HG02870 (cell line): ENCODE measurements at regions not wholly inside any gene's neighbourhood (a gene's known extent, or its start where the extent isn't known, plus 50 kb on each side); places are given as distances from the start of the nearest gene placed in this dataset.

Experiments used
- ATAC-seq: cut with Tn5 transposase; IDR thresholded peaks from one replicate; pipeline ENCODE4 v1.9.1; 2021; ENCODE audit warnings: mild to moderate bottlenecking, moderate library complexity; ENCODE audit not compliant: unreplicated experiment

GRCh38 chr12:102602521-102602920 is 122.2 kb upstream of the IGF1 start:
- ATAC-seq = no peak

DNA sequence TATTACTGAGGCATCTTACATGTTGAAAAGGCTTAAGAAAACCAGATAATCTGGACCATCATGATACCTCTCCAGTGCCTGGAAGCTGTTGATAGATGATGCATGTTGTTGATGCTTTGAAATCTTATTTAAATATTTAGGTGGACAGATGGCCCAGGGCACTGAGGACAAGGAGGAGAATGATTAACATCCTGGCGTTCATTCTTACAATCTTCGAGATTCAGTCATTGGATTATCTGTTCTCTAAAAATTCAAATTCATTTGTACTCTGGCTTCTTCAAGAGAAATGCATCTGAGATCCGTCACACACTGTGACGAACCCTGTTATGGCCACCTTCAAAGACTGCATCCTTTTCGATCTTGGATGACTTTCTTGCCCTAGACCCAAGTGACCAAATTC is 121.3 kb upstream of the IGF1 start:
- no peak for ATAC-seq

GRCh38 chr12:102596687-102597086 is 116.3 kb upstream of the IGF1 start:
- no peak for ATAC-seq

DNA sequence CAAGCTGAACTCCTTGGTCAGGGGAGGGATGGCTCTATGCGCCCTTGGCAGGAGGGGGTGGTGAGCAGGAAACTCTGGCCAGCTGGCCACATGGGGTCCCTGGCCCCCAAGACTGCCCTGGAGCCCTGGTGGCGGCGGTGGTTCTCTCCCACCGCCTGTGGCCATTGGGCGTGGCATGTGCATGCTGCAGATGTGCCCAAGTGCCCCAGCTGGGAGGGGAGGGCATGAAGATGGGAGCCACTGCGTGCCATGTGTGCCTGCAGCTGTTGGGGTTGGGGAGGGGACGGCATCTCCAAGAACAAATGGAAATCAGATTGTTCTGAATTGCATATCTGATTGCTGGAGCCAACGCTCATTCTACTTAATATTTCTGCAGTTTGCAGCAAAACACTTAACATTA is 115.7 kb upstream of the IGF1 start:
- ATAC-seq = no peak

- ATAC-seq = no peak
Observed at GRCh38 chr12:102595315-102595714, 115.0 kb upstream of the IGF1 start.

- no peak for ATAC-seq
Observed at GRCh38 chr12:102593134-102593533, 112.8 kb upstream of the IGF1 start.

- no peak for ATAC-seq
Observed at GRCh38 chr12:102592134-102592533, 111.8 kb upstream of the IGF1 start.

DNA sequence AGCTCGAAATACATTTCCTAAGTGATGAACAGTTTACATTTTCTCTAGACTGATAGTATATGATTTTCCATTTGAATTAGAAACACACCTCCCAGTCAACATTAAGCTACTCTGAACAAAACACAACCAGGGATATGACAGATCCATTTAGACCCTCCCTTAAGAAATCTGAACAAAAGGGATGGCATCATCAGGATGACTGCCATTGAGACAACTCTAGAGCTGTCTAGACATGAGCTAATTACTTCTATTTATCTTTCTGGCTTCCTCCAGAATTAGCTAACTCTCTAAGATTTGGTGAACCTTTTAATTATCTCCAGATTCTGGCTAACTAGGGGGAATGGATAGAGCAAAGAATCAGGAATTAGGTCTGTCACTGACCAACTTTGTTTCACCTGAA is 92.9 kb upstream of the IGF1 start:
- no peak for ATAC-seq

- ATAC-seq = no peak
Observed at GRCh38 chr12:102571889-102572288, 91.5 kb upstream of the IGF1 start.

DNA sequence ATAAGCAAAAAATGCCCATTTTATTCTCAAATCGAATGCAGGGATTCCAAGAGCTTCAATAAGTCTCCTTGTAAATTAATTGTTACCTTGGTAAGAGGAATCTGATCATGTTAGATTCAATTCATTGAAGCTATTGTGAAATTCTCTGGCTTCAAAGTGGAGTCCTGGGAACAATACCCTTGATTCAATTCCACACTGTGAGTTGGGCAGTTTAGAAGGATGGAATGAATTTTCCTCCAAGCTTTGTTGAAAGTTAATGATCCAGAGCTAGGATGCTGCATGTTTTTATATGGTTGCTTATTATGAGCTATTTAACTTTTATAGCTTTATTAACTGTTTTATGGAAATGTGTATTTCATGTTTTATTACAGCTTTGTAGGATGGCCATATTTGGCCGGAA is 89.9 kb upstream of the IGF1 start:
- no peak for ATAC-seq

- ATAC-seq = no peak
Observed at GRCh38 chr12:102569803-102570202, 89.4 kb upstream of the IGF1 start.

DNA sequence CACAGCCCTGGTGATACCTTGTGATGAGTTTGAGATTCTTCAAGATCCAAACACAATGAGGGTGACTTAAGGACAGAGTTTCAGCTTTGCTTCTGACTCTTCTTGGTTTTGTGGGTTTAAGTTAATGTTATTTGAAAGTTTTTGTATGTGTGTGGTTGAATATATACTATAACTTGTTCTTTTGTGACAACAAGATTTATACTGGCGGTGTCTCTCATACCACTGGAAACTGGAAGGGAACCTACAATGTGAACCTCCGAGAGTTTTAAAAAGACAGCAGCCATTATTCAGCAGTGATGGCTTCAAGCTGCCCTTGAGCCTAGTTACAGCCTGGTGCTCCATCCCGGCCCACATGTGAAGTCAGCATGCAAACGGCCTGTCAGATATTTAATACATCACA is 87.9 kb upstream of the IGF1 start:
- no peak for ATAC-seq

- ATAC-seq = no peak
Observed at GRCh38 chr12:102567031-102567985, 86.9 kb upstream of the IGF1 start.

DNA sequence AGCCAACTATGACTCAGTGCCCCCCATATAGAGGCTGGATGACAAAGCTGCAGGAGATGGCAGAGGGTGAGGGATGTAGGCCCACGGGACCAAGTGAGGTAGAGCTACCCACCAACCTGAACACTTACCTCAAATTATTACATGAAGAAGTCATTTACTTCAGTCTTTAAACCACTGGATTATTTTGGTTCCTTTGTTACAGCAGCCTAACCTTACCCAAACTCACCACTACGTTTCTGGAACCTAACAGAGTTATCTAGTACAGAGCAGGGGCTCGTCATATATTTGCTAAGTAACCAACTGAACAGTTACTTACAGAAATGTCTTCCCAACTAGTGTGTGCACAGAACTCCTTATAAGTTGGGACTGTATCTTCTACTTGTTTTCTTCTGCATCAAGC is 85.2 kb upstream of the IGF1 start:
- ATAC-seq = no peak

GRCh38 chr12:102564026-102564425 is 83.7 kb upstream of the IGF1 start:
- no peak for ATAC-seq

DNA sequence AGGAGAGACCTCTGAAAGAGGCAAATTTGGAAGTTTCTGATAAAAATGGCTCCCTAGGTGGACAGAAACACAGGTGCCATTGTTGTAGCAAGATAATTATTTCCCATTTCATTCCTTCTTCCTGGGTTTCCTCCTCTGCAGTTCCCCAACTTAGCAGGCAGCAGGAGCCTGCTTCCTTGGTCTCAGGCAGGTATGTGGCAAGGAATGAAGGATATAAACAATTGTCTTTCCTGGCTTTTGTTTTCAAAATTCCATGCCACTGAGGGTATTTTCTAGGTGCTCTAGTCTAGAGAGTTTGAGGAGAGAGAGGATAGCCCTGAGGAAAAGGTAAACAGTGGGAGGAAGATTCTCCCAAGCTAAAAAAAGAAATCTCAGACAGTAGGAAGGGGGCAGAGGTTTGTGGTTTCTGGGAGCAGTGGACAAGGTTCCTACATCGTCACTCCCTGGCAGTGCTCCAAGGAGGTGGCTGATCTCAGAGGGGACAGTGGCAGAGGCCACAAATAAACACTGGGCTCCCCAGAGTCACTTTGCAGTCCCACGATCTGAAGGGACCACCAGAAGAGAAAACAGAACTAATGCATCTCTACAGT is 82.6 kb upstream of the IGF1 start:
- ATAC-seq = no peak

DNA sequence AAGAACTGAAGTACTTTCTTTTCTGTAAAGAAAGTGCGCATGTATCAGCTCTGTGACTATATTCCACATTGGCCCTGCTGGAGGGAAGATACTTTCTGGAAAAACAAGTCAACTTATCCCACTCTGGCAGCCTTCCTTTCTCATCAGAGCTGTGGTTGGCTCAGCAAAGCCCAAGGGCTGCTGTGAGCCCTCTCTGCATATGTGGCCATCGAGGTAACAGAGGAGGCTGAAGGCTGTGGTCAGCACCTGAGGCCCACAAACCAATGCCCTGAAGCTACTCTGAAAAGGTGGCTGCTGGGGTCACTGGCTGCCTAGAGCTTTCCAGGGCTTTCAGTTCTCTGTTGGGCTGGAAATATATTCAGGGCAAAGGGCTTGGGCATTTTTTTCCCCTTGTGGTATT is 70.8 kb upstream of the IGF1 start:
- no peak for ATAC-seq

GRCh38 chr12:102549691-102550090 is 69.3 kb upstream of the IGF1 start:
- no peak for ATAC-seq

DNA sequence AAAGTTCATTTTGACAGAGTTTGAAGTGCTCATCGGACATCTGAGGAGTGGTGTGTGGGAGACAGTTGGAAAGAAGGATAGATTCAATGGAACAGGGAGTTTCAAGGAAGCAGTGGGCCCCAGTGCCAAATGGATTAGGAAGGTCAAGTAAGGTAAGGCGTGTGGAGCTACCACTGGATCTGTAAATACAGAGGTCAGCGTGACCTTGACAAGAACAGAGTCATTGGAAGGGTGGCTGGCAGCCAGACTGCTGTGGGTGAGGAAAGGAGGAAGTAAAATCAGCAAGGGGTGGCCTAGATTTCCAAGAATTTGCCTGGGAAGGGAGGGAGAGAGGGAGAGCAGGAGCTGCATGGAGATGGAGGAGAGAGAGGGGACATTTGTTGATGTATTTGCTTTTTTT is 68.2 kb upstream of the IGF1 start:
- ATAC-seq = no peak

DNA sequence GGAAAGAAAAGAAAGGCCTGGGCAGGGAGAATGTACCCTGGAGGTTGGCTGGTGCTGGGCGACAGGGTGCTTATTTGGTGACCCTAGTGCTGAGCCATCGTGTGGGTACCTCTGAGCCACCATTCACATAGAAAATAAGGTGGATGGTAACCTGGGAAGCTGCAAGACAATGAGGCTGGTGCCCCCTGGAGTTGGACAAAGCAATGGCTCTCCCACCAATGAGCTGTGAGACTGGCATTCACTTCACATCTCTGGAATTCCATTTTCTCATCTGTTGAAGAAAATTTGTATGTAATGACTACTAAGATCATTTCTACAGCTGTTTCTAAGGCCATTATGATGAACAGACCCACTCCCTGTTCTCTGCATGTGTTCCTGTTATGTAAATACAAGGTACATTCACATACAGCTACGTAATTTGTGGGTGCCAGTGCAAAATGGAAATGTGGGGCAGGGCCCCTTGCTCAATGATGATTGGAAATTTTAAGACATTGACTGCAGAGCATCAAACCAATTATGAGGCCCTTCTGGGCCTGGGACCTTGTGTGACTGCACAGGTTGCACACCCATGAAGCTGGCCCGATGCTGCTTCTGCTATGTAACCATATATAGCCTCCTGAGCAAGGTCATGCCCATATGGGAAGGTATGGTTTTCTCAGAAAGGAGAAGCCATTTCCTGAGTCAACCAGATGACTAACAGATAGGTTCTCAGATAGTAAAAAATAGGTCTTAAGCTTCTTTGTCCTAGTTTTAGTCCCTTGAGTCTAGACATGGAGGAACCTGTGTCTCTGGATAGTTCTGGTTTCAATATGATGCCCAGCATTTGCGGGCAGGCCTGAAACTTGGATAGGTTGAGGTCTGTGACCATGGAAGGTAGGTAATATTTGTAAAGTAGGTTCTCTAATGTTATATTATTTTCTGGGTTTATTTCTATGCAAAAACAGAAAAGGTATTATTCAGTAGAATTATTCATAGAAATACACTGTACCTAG is 63.4 kb upstream of the IGF1 start:
- no peak for ATAC-seq

- no peak for ATAC-seq
Observed at GRCh38 chr12:102542816-102543440, 62.6 kb upstream of the IGF1 start.
